Activated CD8-positive, alpha-beta memory T cell treated with anti-CD3 and anti-CD28 coated beads for 4 hours (primary cell): ENCODE measurements at regions not wholly inside any gene's neighbourhood (a gene's known extent, or its start where the extent isn't known, plus 50 kb on each side); places are given as distances from the start of the nearest gene placed in this dataset.
"Not testable (repeated sequence)": the region's sequence is repeated elsewhere in the genome, so short reads cannot be mapped to it uniquely, and the experiment has no call there.

Experiments used
- DNase-seq, 2 donors: peaks; one replicate each; pipeline ENCODE4 v3.0.0-alpha.2; 2020; ENCODE audit warnings: low read depth in 2 of 2

DNA sequence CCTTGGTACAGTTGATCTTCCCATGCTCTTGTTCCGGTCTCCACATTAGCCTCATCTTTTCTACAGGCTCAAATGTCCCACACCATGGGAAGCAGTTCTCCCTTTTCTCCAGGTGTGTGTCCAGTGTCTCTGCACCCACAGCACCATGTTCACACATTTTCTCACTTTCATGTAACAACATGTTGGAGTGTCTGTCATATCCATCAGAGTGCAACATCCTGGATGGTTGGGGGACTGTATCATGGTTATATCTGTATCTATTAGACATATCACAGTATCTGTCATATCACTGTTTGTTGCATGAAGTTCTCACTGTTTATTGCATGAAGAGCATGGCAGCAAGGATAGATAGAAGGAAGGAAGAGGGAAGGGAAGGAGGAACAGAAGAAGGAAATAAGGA lies 635.6 kb downstream of the EPM2A start:
- no peak for DNase-seq

DNA sequence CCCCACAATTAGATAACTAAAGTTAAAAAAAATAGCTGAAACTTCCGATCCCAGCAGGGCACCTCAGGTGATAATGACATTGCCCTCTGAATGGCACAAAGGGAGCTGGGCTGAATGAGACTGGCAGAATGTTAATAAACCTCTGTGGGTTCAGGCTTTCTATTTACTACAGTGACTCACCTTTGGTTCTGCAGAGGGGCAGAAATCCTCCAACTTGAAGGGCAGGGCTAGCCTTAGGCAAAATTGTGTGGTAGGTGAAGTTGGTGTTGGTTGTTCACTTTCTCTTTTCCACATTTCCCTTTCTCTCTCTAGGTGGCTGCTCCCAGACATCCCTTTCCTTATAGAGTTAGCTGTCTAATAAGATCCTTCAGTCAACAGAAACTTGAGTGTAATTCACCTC lies 625.2 kb downstream of the EPM2A start:
- no peak for DNase-seq

DNA sequence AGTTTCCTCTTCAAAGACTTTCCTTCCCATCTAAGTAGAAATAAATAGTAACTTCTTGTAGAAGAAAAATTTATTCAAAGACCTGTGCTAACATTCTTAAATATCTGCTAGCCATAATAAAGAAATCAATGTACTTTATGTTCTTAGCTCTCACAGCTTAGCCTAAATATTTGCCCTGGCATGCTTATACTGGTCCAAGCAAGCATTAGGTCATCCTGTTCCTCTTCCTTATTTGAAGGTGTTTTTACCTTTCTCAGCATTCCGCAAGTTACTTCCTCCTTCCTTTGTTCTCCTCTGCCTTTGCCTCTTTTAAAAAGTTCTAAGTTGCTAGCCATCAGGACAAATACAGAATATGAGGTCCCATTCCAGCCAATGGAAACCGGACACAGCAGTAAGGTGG lies 623.9 kb downstream of the EPM2A start:
- not testable (repeated sequence) for DNase-seq

DNA sequence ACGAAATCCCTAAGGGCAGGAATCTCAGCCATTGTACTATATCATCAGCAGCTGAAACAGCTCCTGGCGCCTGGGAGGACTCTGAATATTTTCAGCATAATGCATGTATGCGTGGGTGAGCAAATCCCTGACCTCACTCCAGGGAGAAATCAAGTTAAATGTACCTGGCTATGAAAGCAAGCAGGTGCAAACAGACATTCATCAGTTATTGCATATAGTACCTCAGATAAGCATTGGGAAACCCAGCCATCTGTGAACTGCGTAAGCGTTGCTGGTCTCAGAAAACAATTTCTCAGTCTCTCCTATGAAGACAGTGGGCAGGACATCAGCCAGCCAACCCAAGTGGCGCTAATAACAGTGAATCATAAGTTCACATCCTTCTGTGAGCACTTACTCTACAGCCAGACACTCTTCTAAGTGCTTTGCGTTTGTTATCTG lies 622.6 kb downstream of the EPM2A start:
- no peak for DNase-seq

DNA sequence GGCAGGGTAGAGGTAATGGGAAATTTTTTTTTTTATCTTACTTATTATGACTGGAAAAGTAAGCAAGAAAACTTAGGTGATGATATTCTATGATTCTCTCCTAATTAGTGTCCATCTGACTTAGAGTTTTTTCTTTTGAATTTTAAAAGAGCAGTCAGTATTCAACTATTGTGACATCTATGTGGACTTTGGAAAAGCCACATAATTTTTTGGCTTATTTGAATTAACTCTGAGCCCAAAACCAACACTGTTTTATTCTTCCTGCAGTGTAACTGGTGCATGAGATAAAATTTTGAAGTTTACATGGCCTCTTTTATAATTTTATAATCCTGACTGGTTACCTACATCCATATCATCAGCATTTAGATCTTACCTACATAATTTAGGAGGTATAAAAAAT lies 619.7 kb downstream of the EPM2A start:
- DNase-seq, result no peak

DNA sequence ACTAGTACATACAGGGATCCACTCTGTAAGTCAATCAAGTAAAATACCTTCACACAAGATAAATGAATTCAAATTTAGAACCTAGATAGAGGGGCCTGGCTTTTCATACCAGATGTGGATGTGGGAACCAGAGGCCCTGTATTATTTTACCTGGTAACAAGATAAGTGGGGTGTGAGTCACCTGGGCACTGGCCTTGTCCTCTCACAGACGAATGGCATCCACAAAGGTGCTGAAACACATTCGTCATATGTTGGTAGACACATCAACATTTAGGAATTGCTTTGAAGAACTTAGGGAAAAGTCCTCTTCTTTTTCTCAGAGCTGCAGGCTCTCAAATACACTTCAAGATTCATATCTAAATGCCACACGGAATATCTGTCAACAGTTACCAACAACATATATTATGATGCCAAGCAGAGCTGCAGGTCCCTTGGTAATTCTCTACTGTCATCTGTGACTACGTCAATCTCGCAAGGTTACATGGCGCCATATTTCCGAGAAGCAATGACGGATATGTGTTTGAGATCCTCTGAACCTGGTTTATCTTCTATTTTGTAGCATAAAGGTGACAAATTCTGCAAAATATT lies 618.6 kb downstream of the EPM2A start:
- no peak for DNase-seq

DNA sequence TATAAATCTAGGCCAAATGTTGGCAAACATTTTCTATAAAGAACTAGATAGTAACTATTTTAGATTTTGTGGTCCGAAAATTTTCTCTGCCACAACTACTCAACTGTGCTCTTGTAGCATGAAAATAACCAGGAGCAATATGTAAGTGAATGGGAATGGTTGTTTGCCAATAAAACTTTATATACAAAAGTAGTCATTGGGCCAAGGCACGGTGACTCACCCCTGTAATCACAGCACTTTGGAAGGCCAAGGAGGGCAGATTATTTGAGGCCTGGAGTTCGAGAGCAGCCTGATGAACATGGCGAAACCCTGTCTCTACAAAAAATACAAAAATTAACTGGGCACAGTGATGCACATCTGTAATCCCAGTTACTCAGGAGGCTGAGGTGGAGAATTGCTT lies 617.1 kb downstream of the EPM2A start:
- no peak for DNase-seq

DNA sequence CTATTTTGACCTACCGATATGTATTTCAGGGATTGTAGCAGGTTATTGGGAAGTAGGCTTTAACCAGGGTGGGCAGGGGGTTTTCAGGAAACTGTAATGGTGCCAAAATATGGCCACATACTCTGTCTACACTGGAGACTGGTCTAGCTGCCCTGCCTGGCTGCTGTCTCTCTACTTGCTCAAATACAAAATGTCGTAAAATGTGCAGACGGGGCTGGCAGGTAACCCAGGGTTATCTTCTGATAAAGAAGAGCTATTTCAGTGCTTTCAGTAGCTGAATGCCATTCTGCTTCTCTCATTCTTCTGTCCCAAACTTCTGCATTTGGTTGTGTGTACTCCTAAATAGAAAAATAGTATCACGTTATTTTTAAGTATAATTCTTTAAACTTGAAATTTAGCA lies 616.2 kb downstream of the EPM2A start:
- DNase-seq, result no peak

DNA sequence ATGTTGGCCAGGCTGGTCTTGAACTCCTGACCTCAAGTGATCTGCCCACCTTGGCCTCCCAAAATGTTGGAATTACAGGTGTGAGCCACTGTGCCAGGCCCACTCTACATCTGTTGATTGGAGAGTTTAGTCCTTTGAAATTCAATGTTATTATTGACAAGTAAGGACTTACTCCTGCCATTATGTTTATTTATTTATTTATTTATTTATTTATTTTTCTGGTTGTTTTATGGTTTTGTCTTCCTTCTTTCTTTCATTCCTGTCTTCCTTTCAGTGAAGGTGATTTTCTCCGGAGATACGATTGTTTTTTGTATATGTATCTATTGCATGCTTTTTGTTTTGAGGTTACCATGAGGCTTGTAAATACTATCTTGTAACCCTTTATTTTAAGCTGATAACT lies 602.6 kb downstream of the EPM2A start:
- no peak for DNase-seq

DNA sequence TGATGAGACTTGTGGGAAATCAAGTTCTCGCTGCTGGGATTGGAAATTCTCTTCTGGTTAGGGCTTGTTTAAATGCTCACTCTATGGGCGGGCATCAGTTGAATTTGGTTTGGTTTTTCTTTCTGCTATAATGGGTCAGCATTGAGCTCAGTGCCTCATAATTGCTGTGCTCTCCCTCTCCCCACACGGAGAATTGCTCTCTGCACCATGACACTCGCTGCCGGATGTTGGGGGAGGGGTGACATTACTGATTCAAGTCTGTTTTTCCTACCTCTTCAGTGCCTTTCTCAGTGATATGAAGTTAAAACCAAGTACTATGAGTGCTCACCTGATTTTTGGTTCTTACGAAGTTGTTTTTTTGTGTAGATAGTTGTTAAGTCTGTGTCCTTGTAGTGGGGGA lies 599.6 kb downstream of the EPM2A start:
- no peak for DNase-seq

DNA sequence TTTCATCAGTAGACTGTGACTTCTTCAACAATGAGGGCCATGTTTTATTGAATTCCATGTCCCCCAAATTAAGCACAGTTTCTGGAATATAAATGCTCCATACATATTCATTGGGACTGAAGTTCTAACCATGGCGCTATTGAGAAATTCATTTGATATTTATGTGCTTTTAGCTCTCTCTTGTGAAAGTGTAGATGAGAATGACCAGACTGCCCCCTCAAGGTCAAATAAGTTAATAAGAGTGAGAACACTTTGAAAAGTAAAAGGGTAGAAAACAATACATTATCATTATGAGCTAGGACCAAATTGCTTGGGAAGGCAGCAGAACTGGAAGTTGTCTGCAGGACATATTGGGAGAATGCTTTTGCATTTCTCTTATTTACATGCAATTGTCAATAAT lies 597.9 kb downstream of the EPM2A start:
- DNase-seq, result no peak

DNA sequence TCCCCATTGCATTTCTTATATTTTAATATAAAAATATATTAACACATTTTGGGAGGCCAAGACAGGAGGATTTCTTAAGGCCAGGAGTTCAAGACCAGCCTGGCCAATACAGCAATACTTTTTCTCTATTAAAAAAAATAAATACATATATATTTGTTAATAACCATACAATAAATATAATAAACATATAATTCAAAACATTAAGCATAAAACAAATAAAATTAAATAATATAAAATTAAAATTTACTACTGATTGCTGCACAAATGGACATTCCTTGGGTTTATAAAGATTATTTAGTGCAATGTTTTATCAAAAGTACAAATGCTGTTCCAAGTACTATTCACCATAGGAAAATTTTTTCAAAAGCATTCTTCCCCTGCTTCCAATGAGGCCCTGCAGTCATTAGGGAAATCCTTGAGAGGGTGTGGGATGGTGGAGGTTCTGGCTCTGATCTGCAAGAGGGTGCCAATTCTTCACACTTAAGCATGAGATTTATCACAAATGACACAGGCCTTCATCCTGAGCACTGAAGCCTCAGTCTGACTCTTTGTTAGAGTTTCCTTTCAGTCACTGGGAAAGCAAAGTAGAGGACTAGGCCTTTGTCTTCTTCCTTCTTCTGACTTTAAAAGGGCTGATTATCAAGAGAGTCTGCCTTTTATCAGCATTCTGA lies 596.7 kb downstream of the EPM2A start:
- no peak for DNase-seq

DNA sequence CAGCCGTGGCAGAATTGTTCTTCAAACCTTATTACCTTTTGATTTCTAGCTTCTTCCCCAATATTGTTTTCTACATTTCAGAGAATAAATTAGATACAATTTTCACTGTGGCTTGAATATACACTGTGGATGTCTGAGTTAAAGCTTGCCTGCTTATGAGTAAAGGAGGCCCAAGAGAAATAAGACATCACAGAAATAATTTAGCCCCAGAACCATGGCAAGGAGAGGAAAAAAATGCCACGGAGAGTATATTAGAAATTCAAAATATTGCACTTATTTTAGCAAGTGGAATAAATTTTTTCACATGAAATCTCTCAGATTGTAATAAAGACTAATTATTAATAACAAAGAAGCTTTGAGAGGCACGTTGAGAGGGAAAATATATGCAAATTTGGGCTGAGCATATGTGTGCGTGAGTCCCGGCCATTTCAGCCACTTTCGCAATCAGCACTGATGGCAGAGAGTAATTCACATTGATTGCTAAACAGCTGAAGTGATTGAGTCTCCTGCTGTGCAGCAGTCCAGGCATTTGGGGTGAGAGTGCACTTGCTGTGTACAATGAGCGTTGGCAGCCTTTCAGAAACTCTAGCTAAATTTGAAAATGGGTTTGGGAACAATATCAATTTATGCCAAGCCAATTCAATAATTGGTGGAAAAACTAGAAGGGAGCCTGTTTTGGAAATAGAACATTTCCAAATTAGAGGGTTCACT lies 596.0 kb downstream of the EPM2A start:
- no peak for DNase-seq

DNA sequence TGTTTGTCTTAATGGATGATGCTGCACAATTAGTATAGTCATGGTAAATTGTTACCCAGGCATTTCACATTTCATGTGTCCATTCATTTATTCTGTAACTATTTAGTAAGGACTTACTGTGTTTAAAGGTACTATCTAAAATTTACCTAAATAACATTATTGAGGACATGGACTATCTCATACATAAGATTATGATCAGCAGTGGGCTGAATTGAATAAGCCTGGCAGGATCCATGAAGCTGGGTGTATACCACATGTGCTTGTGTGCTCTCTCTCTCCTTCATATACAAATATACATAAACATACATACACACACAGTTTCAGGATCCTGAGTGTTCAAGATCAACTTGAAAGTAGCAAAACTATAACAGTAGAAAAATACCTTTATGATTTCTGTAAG lies 595.4 kb downstream of the EPM2A start:
- no peak for DNase-seq

DNA sequence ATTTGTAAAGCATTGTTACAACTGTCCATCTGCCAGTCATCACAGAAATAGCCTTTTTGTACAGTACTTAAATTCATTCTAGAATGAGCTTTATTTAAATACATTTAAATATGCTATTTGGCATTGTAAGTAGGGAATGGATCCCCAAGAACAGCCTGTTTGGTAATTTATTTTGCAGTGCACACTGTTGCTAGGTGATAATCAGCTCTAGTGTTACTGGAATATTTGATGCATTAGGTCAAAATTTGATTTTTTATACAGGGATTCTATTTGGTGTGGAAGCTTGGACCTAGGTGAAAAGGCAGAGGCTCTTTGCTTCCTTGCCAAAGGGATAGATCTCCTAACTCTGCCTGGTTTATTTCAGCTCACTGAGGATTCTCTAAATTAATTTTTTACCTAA lies 593.7 kb downstream of the EPM2A start:
- no peak for DNase-seq

DNA sequence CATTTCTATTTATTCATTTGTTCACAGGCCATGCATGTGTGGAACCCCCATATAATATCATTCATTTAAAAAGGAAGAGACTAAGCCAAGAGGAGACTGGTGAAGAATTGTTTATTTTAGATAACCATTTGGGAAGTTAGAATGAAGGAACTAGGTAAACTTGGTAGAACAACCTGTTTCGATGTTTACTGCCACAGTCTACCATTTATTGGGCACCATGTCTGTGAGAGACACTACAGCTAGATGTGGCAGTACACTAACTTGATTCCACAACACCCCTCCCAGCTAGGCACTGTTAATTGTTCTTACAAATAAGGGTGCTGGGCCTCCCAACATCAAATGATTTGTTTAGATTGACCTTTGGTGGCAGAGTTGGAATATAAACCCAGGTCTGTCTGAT lies 592.4 kb downstream of the EPM2A start:
- DNase-seq, result no peak

DNA sequence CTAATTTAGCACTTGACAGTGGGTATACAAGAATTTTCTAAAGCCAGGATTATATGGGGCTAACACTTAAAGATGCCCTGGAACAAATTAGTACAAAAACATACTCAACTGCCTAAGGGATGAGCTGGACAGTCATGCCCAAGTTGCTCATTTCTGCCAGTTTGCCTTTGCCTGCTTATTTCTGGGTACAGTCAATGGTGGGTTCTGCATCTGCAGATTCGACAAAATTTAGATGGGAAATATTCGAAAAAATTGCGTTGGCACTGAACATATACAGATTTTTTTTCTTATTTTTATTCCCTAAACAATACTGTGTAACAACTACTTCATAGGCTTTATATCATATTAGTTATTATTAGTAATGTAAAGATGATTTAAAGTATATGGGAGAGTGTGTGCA lies 591.9 kb downstream of the EPM2A start:
- no peak for DNase-seq

DNA sequence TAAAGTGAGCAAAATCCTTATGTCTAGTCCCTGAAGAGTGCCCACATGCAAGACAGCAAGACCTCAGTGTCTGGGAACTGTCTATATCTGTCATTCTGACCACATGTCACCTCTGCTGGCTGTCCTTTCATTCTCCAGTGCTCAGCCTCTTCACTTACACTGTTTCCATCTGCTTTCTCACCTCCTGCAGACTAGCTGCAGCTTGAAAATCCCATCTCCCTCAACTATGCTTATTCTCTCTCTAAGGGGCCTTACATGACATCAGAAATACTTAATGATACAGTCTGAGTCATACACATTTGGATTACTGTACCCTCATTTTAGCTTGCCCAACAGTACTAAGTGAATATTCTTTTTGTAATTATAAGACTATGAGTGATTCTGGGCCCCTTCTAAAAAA lies 587.8 kb downstream of the EPM2A start:
- no peak for DNase-seq

DNA sequence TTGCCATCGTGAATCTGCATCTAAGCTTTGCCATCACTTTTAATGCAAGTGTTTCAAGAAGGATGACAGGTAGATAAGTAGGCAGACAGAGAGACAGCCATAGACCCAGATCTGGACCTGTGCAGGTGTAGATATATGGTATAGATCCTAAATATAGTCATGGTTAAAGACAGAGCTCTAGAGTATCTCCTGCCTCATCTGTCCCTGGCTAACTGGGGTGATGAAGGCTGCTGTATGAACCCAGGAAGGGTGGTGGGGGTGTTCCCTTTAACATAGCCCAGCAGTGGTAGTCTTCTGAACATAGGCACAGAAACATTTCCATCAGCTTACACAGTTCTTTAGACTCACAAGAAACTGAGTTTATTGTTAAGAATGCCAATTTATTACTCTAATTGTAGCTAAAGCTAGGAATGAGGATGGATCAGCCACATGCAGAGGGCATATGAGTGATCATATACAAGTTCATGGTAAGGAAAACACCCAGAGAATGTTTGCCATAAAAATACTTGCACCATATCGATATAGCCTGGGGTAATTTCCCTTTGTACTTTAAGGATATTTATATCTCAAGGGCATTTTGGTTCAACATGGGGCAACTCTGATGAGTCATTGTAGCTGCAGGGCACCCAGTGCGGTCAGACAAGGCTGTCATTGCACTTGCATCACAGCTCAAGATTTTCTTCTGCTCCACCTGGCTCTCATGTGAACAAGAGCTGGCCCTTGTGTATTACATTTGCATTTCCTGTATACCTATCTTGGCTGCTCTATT lies 587.2 kb downstream of the EPM2A start:
- DNase-seq, result no peak

DNA sequence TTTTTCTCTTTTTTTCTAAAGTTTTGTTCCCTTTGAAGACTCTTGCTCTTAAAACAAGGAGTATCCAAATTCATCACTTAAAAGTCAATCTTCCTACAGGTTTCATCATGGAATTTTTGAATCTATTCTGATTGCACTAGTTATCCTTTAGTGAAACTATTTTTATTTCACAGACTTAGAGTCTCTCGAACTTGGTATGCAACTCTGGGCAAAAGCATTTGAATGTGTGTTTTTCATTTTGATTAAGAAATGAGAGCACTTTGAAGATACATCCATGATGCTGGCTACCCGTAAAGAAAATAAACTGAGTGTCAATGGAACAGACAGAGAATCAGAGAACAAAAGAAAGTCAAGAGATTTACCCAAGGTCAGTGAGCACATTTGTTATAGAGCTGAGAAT lies 586.5 kb downstream of the EPM2A start:
- DNase-seq, result no peak

DNA sequence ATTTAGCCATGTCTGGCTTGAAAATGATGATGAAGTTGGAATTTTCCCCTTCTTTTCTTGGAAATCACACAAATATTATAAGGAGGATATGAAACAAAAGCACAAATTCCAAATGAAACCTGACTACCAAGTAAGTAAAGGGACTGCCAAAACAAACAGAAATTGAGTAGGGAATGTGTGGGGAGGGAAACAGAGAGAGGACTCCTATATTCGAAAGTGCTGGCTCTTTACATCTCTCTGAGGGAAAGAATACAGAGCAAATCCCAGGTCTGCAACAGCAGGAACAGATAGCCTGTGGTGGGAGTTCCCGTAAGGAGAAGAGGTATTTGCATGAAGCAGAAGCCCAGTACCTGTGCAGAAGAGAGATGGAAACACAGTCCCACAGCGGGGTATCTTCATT lies 583.7 kb downstream of the EPM2A start:
- DNase-seq, result no peak

DNA sequence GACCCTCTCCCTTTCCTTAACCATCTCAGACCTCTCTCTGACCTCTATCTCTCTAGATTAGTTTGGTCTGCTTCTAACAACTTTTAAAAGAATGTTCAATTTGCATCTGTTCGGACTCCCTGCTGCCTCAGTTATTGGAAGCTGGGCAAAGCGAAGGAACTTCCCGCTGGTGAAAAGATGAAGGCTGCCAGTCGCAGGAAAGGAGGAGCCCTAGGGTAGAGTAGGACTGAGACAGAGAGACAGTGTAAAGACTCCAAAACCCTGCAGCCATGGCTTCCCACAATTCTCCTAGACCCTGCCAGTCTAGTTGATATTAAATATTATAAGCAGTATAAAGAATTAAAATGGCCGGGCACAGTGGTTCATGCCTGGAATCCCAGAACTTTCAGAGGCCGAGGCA lies 581.8 kb downstream of the EPM2A start:
- no peak for DNase-seq

DNA sequence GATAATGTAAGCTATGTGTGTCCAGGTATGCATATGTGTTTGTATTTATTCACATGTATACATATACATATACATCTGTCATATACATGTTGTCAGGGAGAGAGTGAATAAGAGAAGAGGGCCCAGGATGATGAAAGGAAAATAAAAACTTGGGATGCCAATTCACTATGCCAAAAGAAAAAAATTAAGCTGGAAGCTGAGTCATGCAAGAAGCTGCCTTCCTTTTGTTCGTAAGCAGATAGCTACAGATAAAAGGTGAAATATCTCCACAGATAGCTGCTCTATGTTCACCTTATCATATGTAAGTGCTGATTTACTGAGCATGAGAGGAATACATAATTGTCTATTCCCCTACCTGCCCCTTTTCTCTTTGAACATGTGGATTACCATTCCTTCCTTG lies 579.9 kb downstream of the EPM2A start:
- DNase-seq, result no peak
